Choroid plexus epithelial cell (primary cell): ENCODE measurements at regions not wholly inside any gene's neighbourhood (a gene's known extent, or its start where the extent isn't known, plus 50 kb on each side); places are given as distances from the start of the nearest gene placed in this dataset.

Experiments
- DNase-seq: peaks from one replicate; pipeline ENCODE4 v3.0.0-alpha.2; 2010; ENCODE audit warnings: low read depth
- H3K4me3 ChIP-seq: 2 replicates; pipeline ENCODE4 v1.5.1; 2011; ENCODE audit warnings: low read depth, mild to moderate bottlenecking, control low read depth, low read length, moderate library complexity
- TF ChIP-seq, protein P1 (sequence below): conservative IDR thresholded peaks from 2 replicates; pipeline ENCODE4 v1.5.1; 2011; ENCODE audit warnings: low read depth, mild to moderate bottlenecking, control low read depth, inconsistent platforms, low read length, moderate library complexity

DNA sequence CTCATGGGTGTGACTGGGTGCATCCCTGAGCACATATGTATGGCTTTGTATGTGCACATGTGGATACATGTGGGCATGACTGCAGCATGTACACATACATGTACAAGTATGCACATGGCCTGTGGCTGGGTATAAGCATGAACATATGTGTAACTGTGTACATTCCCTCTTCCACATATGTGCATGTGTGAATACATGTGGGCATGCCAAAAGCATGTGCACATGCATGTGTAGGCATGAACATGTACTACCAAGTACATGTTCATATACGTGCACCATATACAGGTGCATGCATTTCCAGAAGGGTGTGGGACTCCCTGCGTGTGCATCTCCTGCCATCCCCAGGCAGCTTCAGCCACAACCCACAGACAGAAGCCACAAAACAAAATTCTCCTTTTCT is 208.2 kb downstream of the MN1 start:
- TF ChIP-seq, protein P1, sequence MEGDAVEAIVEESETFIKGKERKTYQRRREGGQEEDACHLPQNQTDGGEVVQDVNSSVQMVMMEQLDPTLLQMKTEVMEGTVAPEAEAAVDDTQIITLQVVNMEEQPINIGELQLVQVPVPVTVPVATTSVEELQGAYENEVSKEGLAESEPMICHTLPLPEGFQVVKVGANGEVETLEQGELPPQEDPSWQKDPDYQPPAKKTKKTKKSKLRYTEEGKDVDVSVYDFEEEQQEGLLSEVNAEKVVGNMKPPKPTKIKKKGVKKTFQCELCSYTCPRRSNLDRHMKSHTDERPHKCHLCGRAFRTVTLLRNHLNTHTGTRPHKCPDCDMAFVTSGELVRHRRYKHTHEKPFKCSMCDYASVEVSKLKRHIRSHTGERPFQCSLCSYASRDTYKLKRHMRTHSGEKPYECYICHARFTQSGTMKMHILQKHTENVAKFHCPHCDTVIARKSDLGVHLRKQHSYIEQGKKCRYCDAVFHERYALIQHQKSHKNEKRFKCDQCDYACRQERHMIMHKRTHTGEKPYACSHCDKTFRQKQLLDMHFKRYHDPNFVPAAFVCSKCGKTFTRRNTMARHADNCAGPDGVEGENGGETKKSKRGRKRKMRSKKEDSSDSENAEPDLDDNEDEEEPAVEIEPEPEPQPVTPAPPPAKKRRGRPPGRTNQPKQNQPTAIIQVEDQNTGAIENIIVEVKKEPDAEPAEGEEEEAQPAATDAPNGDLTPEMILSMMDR, result no peak
- H3K4me3 ChIP-seq, result no peak overlapping the region
- no peak for DNase-seq

DNA sequence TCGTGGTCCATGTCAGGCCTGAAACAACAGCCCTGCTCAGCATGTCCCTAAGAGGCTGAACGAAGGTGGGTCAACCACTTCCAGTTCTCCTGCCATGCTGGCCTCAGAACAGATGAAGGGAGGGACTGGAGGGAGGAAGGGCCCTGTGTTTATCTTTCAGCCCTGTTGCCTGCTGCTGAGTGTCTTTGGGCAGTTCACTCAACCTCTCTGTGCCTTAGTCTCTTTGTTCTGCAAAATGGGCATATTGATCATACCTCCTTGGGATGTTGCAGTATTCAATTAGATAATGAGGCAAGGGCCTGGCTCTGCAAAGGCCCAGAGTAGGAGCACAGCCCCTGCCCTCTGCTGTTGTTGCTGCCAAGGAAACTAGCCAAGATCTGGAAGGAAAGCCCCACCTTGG is 207.5 kb downstream of the MN1 start:
- TF ChIP-seq, protein P1, result no peak
- H3K4me3 ChIP-seq, result no peak overlapping the region
- no peak for DNase-seq

DNA sequence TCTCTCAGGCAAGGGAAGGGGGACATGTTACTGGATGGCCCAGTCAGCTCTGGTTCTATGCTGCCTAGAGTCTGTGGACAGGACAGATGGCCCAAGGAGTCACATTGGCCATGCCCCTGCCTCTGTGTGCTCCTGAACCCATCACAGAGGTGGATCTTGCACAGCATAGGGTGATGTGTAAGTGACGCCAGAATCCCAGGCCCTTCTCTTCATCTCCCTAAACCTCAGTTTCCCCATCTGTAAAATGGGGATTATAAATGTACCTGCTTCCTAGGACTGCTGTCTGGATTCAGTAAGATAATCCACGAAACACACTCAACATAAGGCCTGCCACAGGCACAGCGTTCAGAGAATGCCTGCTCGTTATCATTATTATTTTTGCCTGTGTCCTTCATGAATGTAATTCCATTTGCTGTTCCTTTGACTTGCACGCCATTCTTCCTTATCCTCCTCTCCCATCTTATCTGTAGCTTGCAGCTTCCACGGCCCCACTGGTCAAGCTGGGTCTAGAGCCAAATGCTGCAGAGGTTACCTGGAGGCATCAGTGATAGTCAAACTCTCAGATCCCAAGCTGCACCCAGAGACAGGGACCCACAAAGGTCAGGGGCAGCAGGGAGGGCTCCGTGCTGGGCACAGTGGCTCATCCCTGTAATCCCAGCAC is 207.0 kb downstream of the MN1 start:
- H3K4me3 ChIP-seq, result no peak overlapping the region
- no peak for DNase-seq
- TF ChIP-seq, protein P1, result no peak

DNA sequence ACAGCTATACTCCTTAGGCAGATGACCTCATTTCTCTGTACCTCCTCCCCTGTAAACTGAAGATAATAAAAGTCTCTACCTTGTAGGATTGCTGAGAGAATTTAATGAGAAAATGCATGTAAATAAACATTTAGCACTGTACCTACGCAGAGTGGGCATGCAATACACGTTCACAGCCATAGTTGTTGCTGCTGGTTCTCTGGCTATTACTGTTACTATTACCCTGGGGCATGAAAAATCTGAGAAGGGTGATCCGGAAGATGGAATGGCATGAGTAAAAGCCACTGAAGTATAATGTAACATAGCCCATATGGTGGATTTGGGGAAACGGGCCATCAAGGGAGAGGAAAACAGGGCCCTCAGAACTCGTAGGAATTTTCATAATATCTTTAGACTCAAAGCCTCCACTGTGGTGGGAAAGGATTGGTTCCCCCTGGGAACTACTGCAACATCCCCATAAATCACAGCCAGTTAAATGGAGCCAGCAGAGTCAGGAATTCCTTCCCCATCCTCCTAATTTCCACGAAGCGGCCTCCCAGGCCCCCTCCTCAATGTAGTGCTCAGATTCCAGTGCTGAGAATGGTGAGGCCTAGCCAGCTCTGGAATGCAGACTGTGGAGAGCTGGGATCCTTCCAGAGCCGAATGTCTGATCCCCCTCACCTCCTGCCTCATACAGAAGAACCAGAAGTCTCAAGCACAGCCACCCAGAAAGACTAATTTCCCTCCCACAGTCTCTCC is 205.3 kb downstream of the MN1 start:
- no peak for DNase-seq
- TF ChIP-seq, protein P1, result no peak

DNA sequence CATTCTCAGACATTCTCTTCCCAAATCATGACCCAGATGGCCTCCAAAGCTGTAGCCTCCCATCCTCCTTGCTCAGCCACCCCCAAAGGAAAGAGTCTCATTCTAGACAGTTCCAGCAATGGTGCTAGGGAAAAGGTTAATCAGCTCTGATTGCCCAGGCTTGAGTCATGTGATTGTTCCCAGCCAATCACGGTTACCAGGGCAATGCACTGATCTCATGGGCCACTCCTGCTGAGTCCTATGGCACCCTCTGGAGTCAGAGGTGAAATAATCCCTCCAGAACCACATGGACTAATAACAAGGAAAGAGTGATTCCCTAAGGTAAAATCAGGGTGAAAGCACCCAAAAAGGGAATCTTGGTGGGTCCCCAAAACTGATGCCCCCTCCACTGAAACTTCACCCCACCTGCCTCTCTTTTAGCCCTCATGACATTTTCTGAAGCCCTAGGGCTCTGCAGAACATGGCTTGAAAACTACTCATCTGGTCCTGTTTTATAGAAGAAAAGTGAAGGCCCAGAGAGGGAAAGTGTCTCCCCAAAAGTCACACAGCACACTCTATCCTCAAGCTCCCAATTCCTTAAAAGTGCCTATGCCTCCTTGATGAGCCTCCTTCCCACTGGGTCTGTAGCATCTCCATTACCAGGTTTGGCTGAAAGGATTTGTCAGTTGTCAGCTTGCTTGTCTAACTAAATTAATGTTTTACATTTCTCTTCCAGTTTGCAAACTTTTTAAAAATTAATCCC is 203.7 kb downstream of the MN1 start:
- H3K4me3 ChIP-seq, result no peak overlapping the region
- peak; percentile 21 for DNase-seq
- TF ChIP-seq, protein P1, result no peak

More for the DNA sequence above, 205.3 kb downstream of the MN1 start:
- no peak overlapping the region for H3K4me3 ChIP-seq

DNA sequence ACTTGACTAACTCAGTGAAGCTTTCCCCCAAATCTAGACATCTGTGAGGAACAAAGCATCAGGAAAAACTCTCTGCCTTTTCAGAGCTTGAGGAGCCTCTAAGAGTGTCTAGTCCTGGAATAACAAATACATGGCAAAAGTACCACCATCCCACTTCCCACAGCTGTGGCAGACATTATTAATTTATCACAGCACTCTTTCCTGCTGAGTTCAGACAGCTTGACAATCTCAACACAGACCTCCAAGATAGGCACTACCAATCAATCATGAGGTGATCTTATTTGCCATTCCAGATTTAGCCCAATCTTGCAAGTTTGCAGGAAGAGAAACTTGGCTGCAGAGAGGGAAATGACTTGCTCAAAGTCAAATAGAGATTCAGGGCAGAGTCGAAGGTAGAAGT is 202.8 kb downstream of the MN1 start:
- no peak overlapping the region for H3K4me3 ChIP-seq
- no peak for DNase-seq
- TF ChIP-seq, protein P1, result no peak
